ENCODE measurements at regions not wholly inside any gene's neighbourhood (a gene's known extent, or its start where the extent isn't known, plus 50 kb on each side); places are given as distances from the start of the nearest gene placed in this dataset.
A peak's percentile ranks its signal among the peaks of the same experiment; 100 is the strongest.

GRCh38 chr9:82466616-82467260 is 478.2 kb downstream of the SPATA31D1 start:
- Histone ChIP-seq H3K9me3 (0 out of 3 replicates have a peak, but pooled peaks cover 3% of the 10 kb centered on the region), H3K4me3 (no peak overlapping the region), H3K4me1 (no peaks in the 10 kb centered on the region), H3K27ac (no peak overlapping the region), H3K4me2 (no peak overlapping the region)
- ATAC-seq = peak in 1 of 2 experiments; percentile 63; a peak in 2 of 6 replicates
- ChIA-PET CTCF (interaction anchor here (0.9 to 1.3 kb wide), 2 partner anchors 16 to 39 kb away, joined by 3 to 4 read pairs; no protein-coding TSS in a partner anchor), POLR2A (no interaction called here)
- WGBS (ENCODE audit: missing lambda C conversion rate) = 56% methylated on average over 11 of the region's 11 CpGs
- no peak for TF ChIP-seq JUNB (IDR thresholded peaks at IDR 0.05)
- TF ChIP-seq HMGXB4 (CRISPR knock-in tag; IDR thresholded peaks at IDR 0.05; ENCODE audit: borderline replicate concordance) = no peak
- peak in 1 of 2 experiments; percentile 32; a peak in 2 of 5 replicates for TF ChIP-seq RAD21 (conservative IDR thresholded peaks at IDR 0.05 in 1 of 2, IDR thresholded peaks at IDR 0.05 in 1 of 2)
- no peak for TF ChIP-seq E2F6 (IDR thresholded peaks at IDR 0.05; ENCODE audit: borderline replicate concordance, low read depth)
- TF ChIP-seq POLR2AphosphoS2 (conservative IDR thresholded peaks at IDR 0.05; ENCODE audit: low read length) = no peak
- DNase-seq (ENCODE audit: low read depth in 1 of 2, low spot score in 1 of 2) = peak in 1 of 2 experiments; percentile 22
- FAIRE-seq = no peak

GRCh38 chr9:82467436-82467835 is 478.9 kb downstream of the SPATA31D1 start:
- Histone ChIP-seq H3K9me3 (0 out of 3 replicates have a peak, but pooled peaks cover 3% of the 10 kb centered on the region), H3K4me3 (no peak overlapping the region), H3K27ac (no peak overlapping the region), H3K4me2 (no peak overlapping the region), H3K4me1 (no peaks in the 10 kb centered on the region)
- no peak for ATAC-seq
- ChIA-PET POLR2A (no interaction called here), CTCF (interaction anchor here (0.7 to 0.9 kb wide), 2 partner anchors 9 to 38 kb away, joined by 3 read pairs; no protein-coding TSS in a partner anchor)
- FAIRE-seq = no peak
- TF ChIP-seq NFE2L2 (conservative IDR thresholded peaks at IDR 0.05; ENCODE audit: low read length) (no peak), ATOH8 (CRISPR knock-in tag; IDR thresholded peaks at IDR 0.05; ENCODE audit: low read depth) (no peak), CBX8 (IDR thresholded peaks at IDR 0.05) (no peak), ESRRA (IDR thresholded peaks at IDR 0.05; ENCODE audit: borderline replicate concordance, low read length) (no peak), PHF8 (IDR thresholded peaks at IDR 0.05; ENCODE audit: borderline replicate concordance, low read depth) (no peak), CEBPB (IDR thresholded peaks at IDR 0.05) (no peak), MYC (IDR thresholded peaks at IDR 0.05; ENCODE audit: borderline replicate concordance, low read length) (no peak), MAX (IDR thresholded peaks at IDR 0.05) (no peak), POLR2AphosphoS2 (conservative IDR thresholded peaks at IDR 0.05; ENCODE audit: low read length) (no peak), E2F6 (IDR thresholded peaks at IDR 0.05; ENCODE audit: borderline replicate concordance, low read depth) (no peak), HMGXB4 (CRISPR knock-in tag; IDR thresholded peaks at IDR 0.05; ENCODE audit: borderline replicate concordance) (no peak), GATA3 (IDR thresholded peaks at IDR 0.05; ENCODE audit: borderline replicate concordance) (no peak), ELK1 (IDR thresholded peaks at IDR 0.05; ENCODE audit: low read depth, low read length) (no peak), FOSB (CRISPR knock-in tag; IDR thresholded peaks at IDR 0.05) (no peak)
- DNase-seq (ENCODE audit: low read depth in 1 of 2, low spot score in 1 of 2) = no peak
- 56% methylated on average over 2 of the region's 2 CpGs for WGBS (ENCODE audit: missing lambda C conversion rate)

All from A549 (cell line).